Activated naive CD4-positive, alpha-beta T cell treated with anti-CD3 and anti-CD28 coated beads, Interleukin-2, amount 10 ng/mL, durations not matched to agents 7 days and 5 days (primary cell): ENCODE measurements at regions not wholly inside any gene's neighbourhood (a gene's known extent, or its start where the extent isn't known, plus 50 kb on each side); places are given as distances from the start of the nearest gene placed in this dataset.
"Not testable (repeated sequence)": the region's sequence is repeated elsewhere in the genome, so short reads cannot be mapped to it uniquely, and the experiment has no call there.

Source experiments
- CTCF ChIA-PET: fragments of 350-600 bp; sonication (Branson Sonifier 250); formaldehyde crosslinking; loops from one replicate; lab custom pipeline; 2021; ENCODE audit warnings: antibody characterized with exemption; lab: Charles Lee
- DNase-seq: peaks from one replicate; pipeline ENCODE4 v3.0.0-alpha.2; 2020
- H3K27ac Mint-ChIP-seq: one replicate; pipeline ENCODE4 v1.8.0; 2021; ENCODE audit warnings: mild to moderate bottlenecking, moderate library complexity, mixed read lengths
- H3K27me3 Mint-ChIP-seq: one replicate; pipeline ENCODE4 v1.8.0; 2021; ENCODE audit warnings: mild to moderate bottlenecking, mixed read lengths
- H3K36me3 Mint-ChIP-seq: one replicate; pipeline ENCODE4 v1.8.0; 2021; ENCODE audit warnings: mixed read lengths
- H3K4me1 Mint-ChIP-seq: one replicate; pipeline ENCODE4 v1.8.0; 2021; ENCODE audit warnings: mixed read lengths
- H3K4me3 Mint-ChIP-seq: one replicate; pipeline ENCODE4 v1.8.0; 2021; ENCODE audit warnings: mild to moderate bottlenecking, moderate library complexity, mixed read lengths
- H3K9me3 Mint-ChIP-seq: one replicate; pipeline ENCODE4 v1.8.0; 2021; ENCODE audit warnings: mixed read lengths

DNA sequence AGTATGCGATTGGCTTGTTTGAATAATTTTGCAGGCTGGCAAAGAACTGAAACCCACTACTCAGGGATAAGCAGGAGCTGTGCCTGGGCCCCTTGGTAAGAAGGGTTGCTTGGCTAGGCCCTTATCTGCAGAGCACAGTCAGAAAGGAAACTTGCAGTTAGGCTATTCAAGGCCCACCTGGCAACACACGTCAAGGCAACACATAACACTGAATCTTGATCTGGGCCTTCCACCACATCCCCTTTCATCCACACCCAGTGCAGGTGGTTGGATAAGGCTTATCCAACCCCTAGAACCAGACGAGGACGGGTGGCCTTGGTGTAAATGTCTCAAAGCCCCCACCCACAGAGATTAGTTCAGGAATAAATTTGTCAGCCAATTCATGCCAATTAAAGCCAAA is 72.8 kb upstream of the NEIL3 start:
- Mint-ChIP-seq H3K9me3 (no peaks in the 10 kb centered on the region), H3K27ac (no peak overlapping the region), H3K4me1 (peaks cover 3% of the 10 kb centered on the region), H3K27me3 (no peaks in the 10 kb centered on the region), H3K36me3 (peaks cover under 1% of the 10 kb centered on the region), H3K4me3 (no peak overlapping the region)
- no peak for DNase-seq
- CTCF ChIA-PET = no interaction called here

DNA sequence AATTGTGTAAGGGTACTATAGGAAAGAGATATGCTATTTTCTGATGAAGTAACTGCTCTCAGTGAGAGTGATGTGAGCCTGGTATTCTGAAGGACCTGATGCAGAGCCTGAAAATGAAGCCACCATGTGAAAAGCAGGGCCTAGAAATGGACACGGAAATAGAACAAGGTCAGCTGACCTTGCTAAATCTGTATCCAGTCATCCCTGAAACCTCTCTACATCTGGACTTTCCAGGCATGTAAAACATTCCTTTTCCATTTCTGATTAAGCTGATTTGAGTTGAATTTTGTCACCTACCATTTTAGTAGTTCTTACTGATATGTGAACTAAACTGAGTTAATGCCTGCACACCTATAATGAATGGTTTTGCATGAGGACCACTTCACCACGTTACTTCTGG is 72.4 kb upstream of the NEIL3 start:
- no peak for DNase-seq
- H3K4me1 Mint-ChIP-seq = peaks cover 7% of the 10 kb centered on the region
- no peaks in the 10 kb centered on the region for H3K9me3 Mint-ChIP-seq
- H3K36me3 Mint-ChIP-seq = peaks cover 2% of the 10 kb centered on the region
- no peaks in the 10 kb centered on the region for H3K27me3 Mint-ChIP-seq
- H3K27ac Mint-ChIP-seq = no peak overlapping the region
- CTCF ChIA-PET = no interaction called here
- H3K4me3 Mint-ChIP-seq = no peak overlapping the region

DNA sequence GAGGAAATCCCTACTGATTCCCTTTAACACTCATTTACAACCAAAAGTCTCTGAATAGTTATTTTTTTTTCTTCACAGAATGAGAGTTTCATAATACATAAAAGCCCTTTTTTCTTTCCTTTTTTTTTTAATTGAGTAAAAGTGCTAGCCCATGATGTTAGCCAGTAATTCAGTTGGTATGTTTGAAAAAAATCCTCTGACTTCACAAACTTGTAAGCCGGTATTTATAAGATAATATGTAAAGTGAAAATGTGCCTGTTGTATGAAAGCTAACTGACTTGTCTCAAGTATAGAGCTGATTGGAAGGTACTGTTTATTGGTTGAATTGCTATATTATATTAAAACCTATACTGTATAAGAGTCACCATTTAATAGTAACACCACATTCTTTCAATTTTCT is 70.2 kb upstream of the NEIL3 start:
- Mint-ChIP-seq H3K27me3 (no peaks in the 10 kb centered on the region), H3K27ac (no peak overlapping the region), H3K9me3 (no peaks in the 10 kb centered on the region), H3K36me3 (peaks cover 2% of the 10 kb centered on the region), H3K4me1 (peaks cover 16% of the 10 kb centered on the region), H3K4me3 (no peak overlapping the region)
- DNase-seq = no peak
- CTCF ChIA-PET = interaction anchor here (1.4 to 1.7 kb wide), 2 partner anchors 11 to 100 kb away, joined by 3 to 8 read pairs; no protein-coding TSS in a partner anchor

DNA sequence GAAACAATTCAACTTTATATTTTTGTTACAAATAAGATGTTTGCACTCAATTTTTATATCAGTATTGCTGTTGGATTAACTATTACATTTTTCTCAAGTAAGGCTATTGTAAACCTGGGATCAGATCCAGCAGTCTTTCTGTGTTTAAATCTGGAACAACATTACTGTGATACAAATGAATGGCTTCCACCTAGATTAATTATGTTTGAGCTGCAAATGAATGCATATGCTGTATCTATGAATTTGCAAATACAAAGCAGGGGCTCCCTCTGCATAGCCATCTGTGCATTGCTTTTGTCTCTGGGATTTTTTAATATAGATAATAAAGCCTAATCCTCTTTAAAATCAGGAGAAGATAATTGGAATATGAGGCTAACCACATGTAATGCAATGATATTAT is 69.8 kb upstream of the NEIL3 start:
- no peaks in the 10 kb centered on the region for H3K27me3 Mint-ChIP-seq
- H3K9me3 Mint-ChIP-seq = no peaks in the 10 kb centered on the region
- no peak for DNase-seq
- H3K4me3 Mint-ChIP-seq = no peak overlapping the region
- CTCF ChIA-PET = interaction anchor here (1.4 to 1.7 kb wide), 2 partner anchors 11 to 100 kb away, joined by 3 to 8 read pairs; no protein-coding TSS in a partner anchor
- no peak overlapping the region for H3K27ac Mint-ChIP-seq
- H3K4me1 Mint-ChIP-seq = peaks cover 16% of the 10 kb centered on the region
- peaks cover 2% of the 10 kb centered on the region for H3K36me3 Mint-ChIP-seq

DNA sequence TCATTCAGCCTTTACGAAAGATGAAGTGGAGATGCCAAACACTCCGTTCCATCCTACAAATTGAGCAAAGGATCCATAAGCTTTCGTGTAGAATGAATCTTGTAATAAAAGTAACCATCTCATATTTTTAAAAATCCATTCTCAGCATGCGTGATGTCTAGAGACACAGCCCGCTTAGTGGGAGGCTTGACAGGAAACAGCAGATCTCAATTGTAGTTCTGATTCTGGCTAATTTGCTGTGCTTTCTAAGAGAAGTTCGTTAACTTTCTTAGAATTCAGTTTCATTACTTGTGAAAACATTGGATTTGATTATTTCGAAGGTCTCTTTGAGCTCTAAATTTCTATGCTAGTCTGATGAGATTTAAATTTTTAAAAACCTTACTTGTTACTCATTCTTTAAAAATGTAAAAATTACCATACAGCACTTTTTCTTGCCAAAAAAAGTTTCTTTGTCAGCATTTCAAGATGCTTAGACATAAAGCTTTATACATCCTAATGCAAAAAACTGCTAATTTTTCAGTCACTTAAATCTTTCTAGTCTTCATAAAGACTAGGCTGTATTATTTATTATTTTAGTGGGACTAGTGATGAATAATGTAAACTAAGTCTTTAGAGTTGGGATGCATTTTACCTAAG is 66.9 kb upstream of the NEIL3 start:
- no peak overlapping the region for H3K4me3 Mint-ChIP-seq
- peaks cover 16% of the 10 kb centered on the region for H3K4me1 Mint-ChIP-seq
- peaks cover 9% of the 10 kb centered on the region for H3K27me3 Mint-ChIP-seq
- peak overlapping the region; percentile 67 for H3K27ac Mint-ChIP-seq
- CTCF ChIA-PET = no interaction called here
- H3K9me3 Mint-ChIP-seq = no peaks in the 10 kb centered on the region
- peaks cover 2% of the 10 kb centered on the region for H3K36me3 Mint-ChIP-seq
- no peak for DNase-seq

DNA sequence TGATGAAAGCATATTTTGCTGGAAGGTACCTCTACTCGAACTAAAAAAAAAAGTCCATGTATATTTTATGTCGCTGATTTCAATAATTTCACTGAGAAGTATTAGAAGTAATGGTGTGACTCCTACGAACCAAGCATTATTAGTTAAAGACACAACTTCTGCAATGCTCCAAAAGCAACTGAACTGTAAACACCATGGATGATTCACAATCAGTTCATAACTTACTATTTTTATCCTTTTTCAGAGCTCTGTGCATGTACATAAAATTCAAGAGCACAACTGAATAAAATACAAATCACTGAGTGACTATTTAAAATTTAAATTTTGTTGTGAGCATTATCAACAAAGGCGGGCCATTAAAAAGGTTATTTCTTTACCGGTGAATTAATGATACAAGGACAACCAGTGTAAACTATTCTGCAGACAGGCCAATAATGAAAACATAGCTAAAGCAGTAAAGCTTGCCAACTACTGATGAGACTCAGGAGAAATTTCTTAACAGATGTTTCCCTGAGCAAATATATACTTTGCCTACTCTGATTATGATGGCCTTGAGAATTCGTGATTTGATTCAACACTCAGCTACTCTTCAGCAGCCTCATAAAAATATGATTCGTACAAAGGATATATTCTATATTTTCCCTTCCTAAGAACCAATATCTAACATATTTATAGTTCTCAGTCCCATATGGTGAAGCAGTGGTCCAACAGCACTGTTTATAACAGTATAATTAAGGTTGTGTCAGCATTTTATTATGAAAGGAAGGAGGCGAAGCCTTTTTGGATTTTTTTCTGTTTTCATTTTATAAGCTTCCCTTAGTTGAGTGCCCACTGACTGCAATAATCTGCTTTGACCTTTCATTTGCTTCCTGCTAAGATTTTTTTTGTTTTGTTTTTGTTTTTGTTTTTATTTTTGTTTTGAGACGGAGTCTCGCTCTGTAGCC is 62.8 kb upstream of the NEIL3 start:
- peaks cover 24% of the 10 kb centered on the region for H3K27me3 Mint-ChIP-seq
- CTCF ChIA-PET = interaction anchor here (2.6 kb wide), 1 partner anchor 92 kb away, joined by 8 read pairs; no protein-coding TSS in a partner anchor
- H3K9me3 Mint-ChIP-seq = no peaks in the 10 kb centered on the region
- peaks cover 23% of the 10 kb centered on the region for H3K4me1 Mint-ChIP-seq
- DNase-seq = no peak
- H3K36me3 Mint-ChIP-seq = peaks cover 2% of the 10 kb centered on the region
- no peak overlapping the region for H3K27ac Mint-ChIP-seq
- H3K4me3 Mint-ChIP-seq = no peak overlapping the region

DNA sequence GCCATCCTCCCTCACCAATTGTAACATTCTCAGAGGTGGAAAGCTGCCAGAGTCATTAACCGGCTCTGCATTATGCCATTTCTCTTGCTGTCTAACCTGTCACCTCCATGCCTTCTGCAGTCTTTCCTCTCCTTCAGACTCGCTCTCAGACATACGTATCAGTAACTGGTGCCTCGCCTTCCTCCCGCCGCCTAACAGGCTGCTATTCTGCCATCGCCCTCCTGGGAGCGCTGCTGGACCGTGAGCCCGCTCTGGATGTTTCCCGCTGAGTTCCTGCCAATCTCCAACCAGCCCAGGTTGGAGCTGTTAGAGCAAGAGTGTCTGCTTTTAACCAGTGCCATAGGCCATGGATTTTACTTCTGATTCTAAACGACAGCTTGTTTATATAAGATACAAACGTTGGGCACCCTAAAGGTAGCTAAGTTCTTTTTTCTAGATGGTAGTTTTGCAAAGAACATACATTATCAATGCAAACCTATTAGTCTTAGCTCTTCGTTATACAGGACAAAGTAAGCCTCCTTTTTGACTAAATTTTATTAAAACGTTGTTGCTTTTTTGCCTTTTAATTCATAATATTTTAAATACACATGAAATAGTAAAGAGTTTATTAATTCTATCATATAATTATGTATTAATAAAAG is 59.5 kb upstream of the NEIL3 start:
- Mint-ChIP-seq H3K27me3 (peaks cover 22% of the 10 kb centered on the region), H3K4me3 (no peak overlapping the region), H3K9me3 (no peaks in the 10 kb centered on the region), H3K4me1 (peaks cover 10% of the 10 kb centered on the region), H3K27ac (no peak overlapping the region), H3K36me3 (no peaks in the 10 kb centered on the region)
- peak; percentile 79 for DNase-seq
- CTCF ChIA-PET = interaction anchor here (0.6 to 3.5 kb wide), 38 partner anchors 9 to 1026 kb away, joined by 3 to 68 read pairs (median 4); partner anchors contain the start of gene NEIL3

DNA sequence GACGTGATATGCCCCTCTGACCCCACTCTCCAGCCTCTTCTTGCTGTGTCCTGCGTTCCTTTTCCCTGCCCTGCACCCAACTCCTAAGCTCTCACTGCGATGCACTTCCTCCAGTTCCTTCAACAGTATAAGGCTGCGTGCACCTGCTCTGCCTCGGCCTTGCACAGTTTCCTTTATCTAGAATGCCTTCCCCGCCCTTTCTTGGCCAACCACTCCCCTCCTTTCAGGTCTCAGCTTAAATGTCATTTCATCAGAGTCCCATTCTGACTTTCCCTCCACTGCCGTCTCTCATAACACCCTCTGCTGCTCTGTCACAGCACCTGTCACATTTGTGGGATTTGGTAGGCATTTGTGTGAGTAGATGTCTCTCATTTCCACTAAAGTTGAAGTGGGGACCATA is 58.4 kb upstream of the NEIL3 start:
- peak; percentile 50 for DNase-seq
- H3K4me1 Mint-ChIP-seq = peaks cover 10% of the 10 kb centered on the region
- H3K36me3 Mint-ChIP-seq = no peaks in the 10 kb centered on the region
- H3K9me3 Mint-ChIP-seq = no peaks in the 10 kb centered on the region
- peaks cover 21% of the 10 kb centered on the region for H3K27me3 Mint-ChIP-seq
- CTCF ChIA-PET = interaction anchor here (1.0 to 3.5 kb wide), 18 partner anchors 12 to 293 kb away, joined by 3 to 68 read pairs (median 5); partner anchors contain the start of gene NEIL3
- H3K4me3 Mint-ChIP-seq = no peak overlapping the region
- H3K27ac Mint-ChIP-seq = no peak overlapping the region

DNA sequence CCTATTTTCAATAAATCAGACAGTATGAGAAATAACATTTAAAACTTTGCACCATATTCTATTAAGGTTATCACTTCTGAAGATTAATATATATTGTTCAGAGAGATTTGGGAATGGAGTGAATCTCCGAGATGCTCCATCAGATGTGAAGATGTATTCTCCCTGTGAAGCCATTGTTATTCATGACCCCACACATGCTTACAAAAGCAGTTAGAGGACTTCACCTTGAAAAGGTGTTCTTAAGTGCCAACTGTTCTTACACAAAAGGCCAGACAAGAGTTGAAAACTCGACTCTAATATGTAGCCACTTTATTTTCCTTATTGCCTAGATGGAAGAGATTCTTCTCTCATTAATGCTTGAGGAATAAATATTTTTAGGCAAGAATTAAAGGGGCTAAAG is 54.3 kb upstream of the NEIL3 start:
- Mint-ChIP-seq H3K27ac (no peak overlapping the region), H3K4me3 (no peak overlapping the region), H3K27me3 (peaks cover 10% of the 10 kb centered on the region), H3K4me1 (peaks cover 6% of the 10 kb centered on the region), H3K9me3 (no peaks in the 10 kb centered on the region), H3K36me3 (no peaks in the 10 kb centered on the region)
- DNase-seq = no peak
- CTCF ChIA-PET = interaction anchor here (1.0 kb wide), 1 partner anchor 84 kb away, joined by 3 read pairs; no protein-coding TSS in a partner anchor

DNA sequence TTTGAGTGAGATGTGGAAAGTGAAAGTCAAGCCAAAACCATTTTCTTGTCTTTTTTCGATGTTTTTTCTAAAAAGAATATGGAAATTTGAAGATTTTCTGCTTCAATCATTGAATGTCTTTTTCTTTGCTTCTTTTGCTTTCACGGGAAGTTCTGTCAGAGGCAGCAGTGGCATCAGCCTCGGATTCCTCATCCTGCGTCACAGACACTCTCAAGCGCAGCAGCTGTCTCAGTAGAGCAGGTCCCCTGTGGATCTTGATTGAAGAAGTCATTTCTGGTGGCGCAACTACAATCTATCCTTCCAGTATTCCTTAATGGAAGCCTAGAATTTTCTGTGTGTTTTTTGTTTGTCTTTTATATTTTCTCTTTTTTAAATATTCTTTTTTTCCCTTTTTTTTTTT is 52.7 kb upstream of the NEIL3 start:
- H3K27ac Mint-ChIP-seq = no peak overlapping the region
- no peaks in the 10 kb centered on the region for H3K36me3 Mint-ChIP-seq
- DNase-seq = no peak
- no peak overlapping the region for H3K4me3 Mint-ChIP-seq
- peaks cover 12% of the 10 kb centered on the region for H3K27me3 Mint-ChIP-seq
- CTCF ChIA-PET = no interaction called here
- H3K4me1 Mint-ChIP-seq = no peaks in the 10 kb centered on the region
- H3K9me3 Mint-ChIP-seq = no peaks in the 10 kb centered on the region

DNA sequence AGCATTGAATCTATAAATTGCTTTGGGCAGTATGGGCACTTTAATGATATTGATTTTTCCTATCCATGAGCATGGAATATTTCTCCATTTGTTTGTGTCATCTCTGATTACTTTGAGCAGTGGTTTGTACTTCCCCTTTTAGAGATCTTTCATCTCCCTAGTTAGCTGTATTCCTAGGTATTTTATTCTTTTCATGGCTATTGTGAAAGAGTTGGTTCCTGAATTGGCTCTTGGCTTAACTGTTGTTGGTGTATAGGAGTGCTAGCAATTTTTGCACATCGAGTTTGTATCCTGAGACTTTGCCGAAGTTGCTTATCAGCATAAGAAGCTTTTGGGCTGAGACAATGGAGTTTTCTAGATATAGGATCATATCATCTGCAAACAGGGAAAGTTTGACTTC is 50.2 kb upstream of the NEIL3 start:
- DNase-seq, H3K27ac Mint-ChIP-seq, H3K9me3 Mint-ChIP-seq, H3K36me3 Mint-ChIP-seq, CTCF ChIA-PET, H3K4me3 Mint-ChIP-seq, H3K4me1 Mint-ChIP-seq: not testable (repeated sequence)
- H3K27me3 Mint-ChIP-seq = peaks cover 12% of the 10 kb centered on the region
